ENCODE measurements at regions not wholly inside any gene's neighbourhood (a gene's known extent, or its start where the extent isn't known, plus 50 kb on each side); places are given as distances from the start of the nearest gene placed in this dataset.

GRCh38 chr10:128721963-128722445 is 595.8 kb upstream of the MKI67 start:
- TF ChIP-seq CTCF (conservative IDR thresholded peaks at IDR 0.05; ENCODE audit: low read depth, low read length) (no peak), EZH2 (IDR thresholded peaks at IDR 0.05; ENCODE audit: low read length, unreplicated experiment) (no peak)

Measured in PC-3 (cell line).